ENCODE measurements at regions not wholly inside any gene's neighbourhood (a gene's known extent, or its start where the extent isn't known, plus 50 kb on each side); places are given as distances from the start of the nearest gene placed in this dataset.
"Not testable (repeated sequence)": the region's sequence is repeated elsewhere in the genome, so short reads cannot be mapped to it uniquely, and the experiment has no call there.

DNA sequence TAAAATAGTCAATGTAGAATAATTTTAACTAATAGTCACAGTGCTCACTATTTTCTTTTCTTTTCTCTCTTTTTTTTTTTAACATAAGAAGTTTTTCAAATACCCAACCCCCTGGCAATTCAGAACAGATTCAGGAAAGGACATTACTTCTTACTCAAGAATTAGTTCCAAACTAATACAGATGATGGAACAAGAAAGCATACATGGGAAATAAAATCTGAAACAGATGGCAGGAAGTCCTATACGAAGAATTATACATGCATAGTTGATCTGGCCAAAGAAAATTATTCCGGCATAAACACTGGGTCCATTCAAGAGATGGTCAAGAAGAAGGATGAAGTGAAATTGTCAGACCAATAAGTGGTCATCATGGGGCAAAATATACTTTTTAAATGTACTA is 614.4 kb upstream of the INTU start:
- ATAC-seq: no peak
- TF ChIP-seq ZFP3 (CRISPR knock-in tag; IDR thresholded peaks at IDR 0.05) (no peak), ZNF565 (CRISPR knock-in tag; conservative IDR thresholded peaks at IDR 0.05; ENCODE audit: low read depth) (no peak), TOX (CRISPR knock-in tag; IDR thresholded peaks at IDR 0.05; ENCODE audit: borderline replicate concordance) (no peak), OSR1 (CRISPR knock-in tag; IDR thresholded peaks at IDR 0.05) (no peak), ESRRG (CRISPR knock-in tag; IDR thresholded peaks at IDR 0.05) (no peak), GLIS3 (CRISPR knock-in tag; IDR thresholded peaks at IDR 0.05) (no peak), RARB (CRISPR knock-in tag; IDR thresholded peaks at IDR 0.05) (no peak), PPARA (CRISPR knock-in tag; IDR thresholded peaks at IDR 0.05; ENCODE audit: borderline replicate concordance) (no peak), ARNTL (CRISPR knock-in tag; IDR thresholded peaks at IDR 0.05; ENCODE audit: borderline replicate concordance, low read depth) (no peak), ZNF8 (CRISPR knock-in tag; IDR thresholded peaks at IDR 0.05) (no peak), CSDC2 (CRISPR knock-in tag; IDR thresholded peaks at IDR 0.05) (no peak)
- TF ChIP-seq, protein P1, sequence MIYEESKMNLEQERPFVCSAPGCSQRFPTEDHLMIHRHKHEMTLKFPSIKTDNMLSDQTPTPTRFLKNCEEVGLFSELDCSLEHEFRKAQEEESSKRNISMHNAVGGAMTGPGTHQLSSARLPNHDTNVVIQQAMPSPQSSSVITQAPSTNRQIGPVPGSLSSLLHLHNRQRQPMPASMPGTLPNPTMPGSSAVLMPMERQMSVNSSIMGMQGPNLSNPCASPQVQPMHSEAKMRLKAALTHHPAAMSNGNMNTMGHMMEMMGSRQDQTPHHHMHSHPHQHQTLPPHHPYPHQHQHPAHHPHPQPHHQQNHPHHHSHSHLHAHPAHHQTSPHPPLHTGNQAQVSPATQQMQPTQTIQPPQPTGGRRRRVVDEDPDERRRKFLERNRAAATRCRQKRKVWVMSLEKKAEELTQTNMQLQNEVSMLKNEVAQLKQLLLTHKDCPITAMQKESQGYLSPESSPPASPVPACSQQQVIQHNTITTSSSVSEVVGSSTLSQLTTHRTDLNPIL (CRISPR knock-in tag; IDR thresholded peaks at IDR 0.05; ENCODE audit: low read depth): no peak
- TF ChIP-seq, protein P2, sequence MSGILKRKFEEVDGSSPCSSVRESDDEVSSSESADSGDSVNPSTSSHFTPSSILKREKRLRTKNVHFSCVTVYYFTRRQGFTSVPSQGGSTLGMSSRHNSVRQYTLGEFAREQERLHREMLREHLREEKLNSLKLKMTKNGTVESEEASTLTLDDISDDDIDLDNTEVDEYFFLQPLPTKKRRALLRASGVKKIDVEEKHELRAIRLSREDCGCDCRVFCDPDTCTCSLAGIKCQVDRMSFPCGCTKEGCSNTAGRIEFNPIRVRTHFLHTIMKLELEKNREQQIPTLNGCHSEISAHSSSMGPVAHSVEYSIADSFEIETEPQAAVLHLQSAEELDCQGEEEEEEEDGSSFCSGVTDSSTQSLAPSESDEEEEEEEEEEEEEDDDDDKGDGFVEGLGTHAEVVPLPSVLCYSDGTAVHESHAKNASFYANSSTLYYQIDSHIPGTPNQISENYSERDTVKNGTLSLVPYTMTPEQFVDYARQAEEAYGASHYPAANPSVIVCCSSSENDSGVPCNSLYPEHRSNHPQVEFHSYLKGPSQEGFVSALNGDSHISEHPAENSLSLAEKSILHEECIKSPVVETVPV (CRISPR knock-in tag; IDR thresholded peaks at IDR 0.05): no peak
- TF ChIP-seq, protein P3, sequence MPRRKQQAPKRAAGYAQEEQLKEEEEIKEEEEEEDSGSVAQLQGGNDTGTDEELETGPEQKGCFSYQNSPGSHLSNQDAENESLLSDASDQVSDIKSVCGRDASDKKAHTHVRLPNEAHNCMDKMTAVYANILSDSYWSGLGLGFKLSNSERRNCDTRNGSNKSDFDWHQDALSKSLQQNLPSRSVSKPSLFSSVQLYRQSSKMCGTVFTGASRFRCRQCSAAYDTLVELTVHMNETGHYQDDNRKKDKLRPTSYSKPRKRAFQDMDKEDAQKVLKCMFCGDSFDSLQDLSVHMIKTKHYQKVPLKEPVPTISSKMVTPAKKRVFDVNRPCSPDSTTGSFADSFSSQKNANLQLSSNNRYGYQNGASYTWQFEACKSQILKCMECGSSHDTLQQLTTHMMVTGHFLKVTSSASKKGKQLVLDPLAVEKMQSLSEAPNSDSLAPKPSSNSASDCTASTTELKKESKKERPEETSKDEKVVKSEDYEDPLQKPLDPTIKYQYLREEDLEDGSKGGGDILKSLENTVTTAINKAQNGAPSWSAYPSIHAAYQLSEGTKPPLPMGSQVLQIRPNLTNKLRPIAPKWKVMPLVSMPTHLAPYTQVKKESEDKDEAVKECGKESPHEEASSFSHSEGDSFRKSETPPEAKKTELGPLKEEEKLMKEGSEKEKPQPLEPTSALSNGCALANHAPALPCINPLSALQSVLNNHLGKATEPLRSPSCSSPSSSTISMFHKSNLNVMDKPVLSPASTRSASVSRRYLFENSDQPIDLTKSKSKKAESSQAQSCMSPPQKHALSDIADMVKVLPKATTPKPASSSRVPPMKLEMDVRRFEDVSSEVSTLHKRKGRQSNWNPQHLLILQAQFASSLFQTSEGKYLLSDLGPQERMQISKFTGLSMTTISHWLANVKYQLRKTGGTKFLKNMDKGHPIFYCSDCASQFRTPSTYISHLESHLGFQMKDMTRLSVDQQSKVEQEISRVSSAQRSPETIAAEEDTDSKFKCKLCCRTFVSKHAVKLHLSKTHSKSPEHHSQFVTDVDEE (CRISPR knock-in tag; IDR thresholded peaks at IDR 0.05): no peak

DNA sequence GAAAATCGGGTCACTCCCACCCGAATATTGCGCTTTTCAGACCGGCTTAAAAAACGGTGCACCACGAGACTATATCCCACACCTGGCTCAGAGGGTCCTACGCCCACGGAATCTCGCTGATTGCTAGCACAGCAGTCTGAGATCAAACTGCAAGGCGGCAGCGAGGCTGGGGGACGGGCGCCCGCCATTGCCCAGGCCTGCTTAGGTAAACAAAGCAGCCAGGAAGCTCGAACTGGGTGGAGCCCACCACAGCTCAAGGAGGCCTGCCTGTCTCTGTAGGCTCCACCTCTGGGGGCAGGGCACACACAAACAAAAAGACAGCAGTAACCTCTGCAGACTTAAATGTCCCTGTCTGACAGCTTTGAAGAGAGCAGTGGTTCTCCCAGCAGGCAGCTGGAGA is 611.9 kb upstream of the INTU start:
- not testable (repeated sequence) for ATAC-seq

DNA sequence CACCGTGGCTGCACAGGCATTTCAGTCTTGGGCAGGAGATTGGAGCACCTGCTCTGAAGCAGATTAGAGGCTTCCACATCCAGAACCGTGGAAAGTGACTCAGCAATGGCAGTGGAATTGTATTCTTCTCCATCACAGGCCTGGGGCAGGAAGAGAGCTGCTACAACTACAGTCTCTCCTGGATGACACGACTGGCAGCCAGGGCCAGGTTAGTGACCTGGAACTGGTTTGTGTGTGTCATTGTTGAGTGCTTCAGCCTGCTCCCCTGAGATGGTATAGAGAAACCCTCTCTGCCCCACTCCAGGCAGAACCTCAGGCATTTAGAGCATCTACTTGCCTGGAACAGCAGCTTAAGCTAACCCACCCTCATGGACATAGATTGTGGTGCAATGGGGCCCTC is 596.5 kb upstream of the INTU start:
- no peak for ATAC-seq
- TF ChIP-seq ARNTL (CRISPR knock-in tag; IDR thresholded peaks at IDR 0.05; ENCODE audit: borderline replicate concordance, low read depth) (no peak), ZFP30 (CRISPR knock-in tag; IDR thresholded peaks at IDR 0.05) (no peak), ZNF565 (CRISPR knock-in tag; conservative IDR thresholded peaks at IDR 0.05; ENCODE audit: low read depth) (no peak), TOX (CRISPR knock-in tag; IDR thresholded peaks at IDR 0.05; ENCODE audit: borderline replicate concordance) (no peak), TCF4 (CRISPR knock-in tag; IDR thresholded peaks at IDR 0.05; ENCODE audit: borderline replicate concordance) (no peak), ZC3H10 (CRISPR knock-in tag; IDR thresholded peaks at IDR 0.05) (no peak), ZFP3 (CRISPR knock-in tag; IDR thresholded peaks at IDR 0.05) (no peak)
- TF ChIP-seq, protein P4, sequence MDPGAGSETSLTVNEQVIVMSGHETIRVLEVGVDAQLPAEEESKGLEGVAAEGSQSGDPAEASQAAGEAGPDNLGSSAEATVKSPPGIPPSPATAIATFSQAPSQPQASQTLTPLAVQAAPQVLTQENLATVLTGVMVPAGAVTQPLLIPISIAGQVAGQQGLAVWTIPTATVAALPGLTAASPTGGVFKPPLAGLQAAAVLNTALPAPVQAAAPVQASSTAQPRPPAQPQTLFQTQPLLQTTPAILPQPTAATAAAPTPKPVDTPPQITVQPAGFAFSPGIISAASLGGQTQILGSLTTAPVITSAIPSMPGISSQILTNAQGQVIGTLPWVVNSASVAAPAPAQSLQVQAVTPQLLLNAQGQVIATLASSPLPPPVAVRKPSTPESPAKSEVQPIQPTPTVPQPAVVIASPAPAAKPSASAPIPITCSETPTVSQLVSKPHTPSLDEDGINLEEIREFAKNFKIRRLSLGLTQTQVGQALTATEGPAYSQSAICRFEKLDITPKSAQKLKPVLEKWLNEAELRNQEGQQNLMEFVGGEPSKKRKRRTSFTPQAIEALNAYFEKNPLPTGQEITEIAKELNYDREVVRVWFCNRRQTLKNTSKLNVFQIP (CRISPR knock-in tag; IDR thresholded peaks at IDR 0.05; ENCODE audit: borderline replicate concordance, low read depth): no peak
- TF ChIP-seq, protein P1 (CRISPR knock-in tag; IDR thresholded peaks at IDR 0.05; ENCODE audit: low read depth): no peak

DNA sequence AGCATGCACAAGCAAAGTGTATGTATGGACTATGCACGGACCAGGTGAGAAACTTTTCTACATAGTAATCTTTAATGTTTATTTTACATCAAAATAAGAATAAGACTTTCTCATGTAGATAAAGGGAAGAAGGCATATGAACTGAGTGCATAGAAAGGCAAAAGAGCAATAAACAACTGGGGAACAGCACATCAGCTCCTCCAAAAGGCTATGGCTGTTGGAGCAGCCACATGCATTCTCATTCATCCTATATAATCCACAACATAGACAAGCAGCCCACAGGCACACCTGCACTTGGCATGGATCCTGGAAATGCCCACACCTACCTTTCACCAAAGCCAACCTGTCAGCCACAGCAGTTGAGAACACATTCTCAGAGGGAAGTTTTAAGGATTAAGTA is 586.9 kb upstream of the INTU start:
- no peak for ATAC-seq
- no peak for TF ChIP-seq ESRRG (CRISPR knock-in tag; IDR thresholded peaks at IDR 0.05)
- no peak for TF ChIP-seq ZNF565 (CRISPR knock-in tag; conservative IDR thresholded peaks at IDR 0.05; ENCODE audit: low read depth)
- no peak for TF ChIP-seq RARB (CRISPR knock-in tag; IDR thresholded peaks at IDR 0.05)
- TF ChIP-seq ISL1 (CRISPR knock-in tag; IDR thresholded peaks at IDR 0.05): no peak
- TF ChIP-seq, protein P1 (CRISPR knock-in tag; IDR thresholded peaks at IDR 0.05; ENCODE audit: low read depth): no peak
